Parathyroid adenoma (tissue), 2 donors: ENCODE measurements at regions not wholly inside any gene's neighbourhood (a gene's known extent, or its start where the extent isn't known, plus 50 kb on each side); places are given as distances from the start of the nearest gene placed in this dataset.

ENCODE experiments used
- H2AFZ ChIP-seq: fragments of 300-600 bp; sonication (generic); one replicate; pipeline ENCODE4 v1.7.0; 2017; ENCODE audit warnings: antibody characterized with exemption, mild to moderate bottlenecking
- H3K27ac ChIP-seq: fragments of 300-600 bp; sonication (generic); one replicate; pipeline ENCODE4 v1.7.0; 2017
- H3K27me3 ChIP-seq: fragments of 300-600 bp; sonication (generic); one replicate; pipeline ENCODE4 v1.7.0; 2017; ENCODE audit warnings: low read length; ENCODE audit not compliant: control insufficient read depth, insufficient read depth
- H3K36me3 ChIP-seq: fragments of 300-600 bp; sonication (generic); one replicate; pipeline ENCODE4 v1.7.0; 2017; ENCODE audit warnings: low read length; ENCODE audit not compliant: control insufficient read depth, insufficient read depth
- H3K4me1 ChIP-seq: fragments of 300-600 bp; sonication (generic); one replicate; pipeline ENCODE4 v1.7.0; 2017; ENCODE audit warnings: control low read depth
- H3K4me2 ChIP-seq: fragments of 300-600 bp; sonication (generic); one replicate; pipeline ENCODE4 v1.7.0; 2017; ENCODE audit warnings: low read length
- H3K4me3 ChIP-seq: fragments of 300-600 bp; sonication (generic); one replicate; pipeline ENCODE4 v1.7.0; 2017; ENCODE audit warnings: low read depth, low read length
- H3K79me2 ChIP-seq: fragments of 300-600 bp; sonication (generic); one replicate; pipeline ENCODE4 v1.7.0; 2017; ENCODE audit warnings: control low read depth
- H3K9ac ChIP-seq: fragments of 300-600 bp; sonication (generic); one replicate; pipeline ENCODE4 v1.7.0; 2017; ENCODE audit warnings: mild to moderate bottlenecking
- H3K9me3 ChIP-seq: fragments of 300-600 bp; sonication (generic); one replicate; pipeline ENCODE4 v1.7.0; 2017; ENCODE audit warnings: low read length; ENCODE audit not compliant: control insufficient read depth
- CTCF ChIP-seq: fragments of 300-600 bp; sonication (generic); IDR thresholded peaks from one replicate; pipeline ENCODE4 v1.7.0; 2017; ENCODE audit warnings: antibody characterized with exemption, mild to moderate bottlenecking
- donor health status: primary hyperparathyroidism.

- TF ChIP-seq CTCF, result no peak
- no peaks in the 10 kb centered on the region for H3K79me2 ChIP-seq
Observed at GRCh38 chr2:116747103-116747502, 1067.4 kb upstream of the DDX18 start.

GRCh38 chr2:116749994-116750393 is 1064.5 kb upstream of the DDX18 start:
- no peak overlapping the region for H3K4me3 ChIP-seq
- TF ChIP-seq CTCF, result no peak
- no peak overlapping the region for H3K4me2 ChIP-seq
- H3K4me1 ChIP-seq, result no peaks in the 10 kb centered on the region
- H2AFZ ChIP-seq, result no peak overlapping the region
- H3K79me2 ChIP-seq, result no peaks in the 10 kb centered on the region
- H3K9ac ChIP-seq, result no peak overlapping the region
- H3K36me3 ChIP-seq, result no peaks in the 10 kb centered on the region
- H3K27me3 ChIP-seq, result no peaks in the 10 kb centered on the region
- H3K9me3 ChIP-seq, result no peaks in the 10 kb centered on the region
- H3K27ac ChIP-seq, result no peak overlapping the region

More at GRCh38 chr2:116747103-116747502, 1067.4 kb upstream of the DDX18 start:
- Histone ChIP-seq H3K9ac (no peak overlapping the region), H3K4me2 (no peak overlapping the region), H2AFZ (no peak overlapping the region), H3K4me3 (no peak overlapping the region), H3K27me3 (no peaks in the 10 kb centered on the region), H3K36me3 (no peaks in the 10 kb centered on the region), H3K9me3 (no peaks in the 10 kb centered on the region), H3K4me1 (no peaks in the 10 kb centered on the region), H3K27ac (no peak overlapping the region)

DNA sequence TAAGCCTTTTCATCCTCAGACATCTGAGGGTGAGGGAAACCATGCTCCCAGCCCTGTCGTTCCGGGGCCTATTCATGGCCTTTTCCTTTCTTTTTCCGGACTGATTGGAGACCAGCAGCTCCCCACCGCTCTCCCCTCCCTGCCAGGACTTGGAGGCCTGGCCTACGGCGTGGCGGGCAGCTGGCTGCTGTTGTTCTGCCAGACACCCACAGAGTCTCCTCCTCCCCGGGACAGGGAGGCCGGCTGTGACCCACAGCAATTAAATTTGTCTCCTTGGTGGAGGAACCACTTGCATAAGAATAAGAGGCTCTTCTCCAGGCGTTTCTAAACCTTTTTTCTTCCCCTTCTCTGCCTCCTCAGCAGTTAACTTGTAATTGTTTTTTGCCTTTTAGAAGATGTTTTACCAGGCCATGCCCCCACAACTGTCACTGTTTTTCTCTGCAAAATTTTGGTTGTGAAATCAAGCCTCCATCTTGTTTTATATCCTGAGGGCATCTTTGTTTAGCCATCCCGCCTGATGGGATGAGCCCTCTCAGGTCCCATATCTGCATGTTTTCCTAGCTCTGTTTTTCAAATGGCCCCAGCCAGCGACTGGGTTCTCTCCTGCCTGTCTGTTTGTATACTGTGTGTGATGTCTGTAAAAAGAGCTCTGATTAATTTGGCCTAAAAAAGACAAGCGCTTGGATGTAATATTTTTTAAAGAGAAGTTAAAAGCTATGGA is 1060.0 kb upstream of the DDX18 start:
- Histone ChIP-seq H3K27me3 (no peaks in the 10 kb centered on the region), H3K79me2 (no peaks in the 10 kb centered on the region)

GRCh38 chr2:116761864-116762263 is 1052.6 kb upstream of the DDX18 start:
- H3K4me1 ChIP-seq, result no peaks in the 10 kb centered on the region
- no peak overlapping the region for H3K4me2 ChIP-seq
- no peak overlapping the region for H3K9ac ChIP-seq
- no peaks in the 10 kb centered on the region for H3K9me3 ChIP-seq
- no peak for TF ChIP-seq CTCF
- no peaks in the 10 kb centered on the region for H3K36me3 ChIP-seq
- H2AFZ ChIP-seq, result no peak overlapping the region
- no peaks in the 10 kb centered on the region for H3K79me2 ChIP-seq
- H3K4me3 ChIP-seq, result no peak overlapping the region
- H3K27me3 ChIP-seq, result no peaks in the 10 kb centered on the region
- no peak overlapping the region for H3K27ac ChIP-seq

More for the DNA sequence above, 1060.0 kb upstream of the DDX18 start:
- no peak overlapping the region for H3K4me3 ChIP-seq
- no peak overlapping the region for H3K27ac ChIP-seq
- no peaks in the 10 kb centered on the region for H3K4me1 ChIP-seq
- no peak overlapping the region for H3K4me2 ChIP-seq
- no peak for TF ChIP-seq CTCF
- no peaks in the 10 kb centered on the region for H3K36me3 ChIP-seq
- H2AFZ ChIP-seq, result no peak overlapping the region
- no peak overlapping the region for H3K9ac ChIP-seq
- H3K9me3 ChIP-seq, result no peaks in the 10 kb centered on the region

GRCh38 chr2:116769514-116769913 is 1045.0 kb upstream of the DDX18 start:
- H3K9me3 ChIP-seq, result no peaks in the 10 kb centered on the region
- no peaks in the 10 kb centered on the region for H3K27me3 ChIP-seq
- no peaks in the 10 kb centered on the region for H3K36me3 ChIP-seq
- no peak overlapping the region for H3K9ac ChIP-seq
- H3K27ac ChIP-seq, result no peak overlapping the region
- H3K4me2 ChIP-seq, result no peak overlapping the region
- H3K4me3 ChIP-seq, result no peak overlapping the region
- no peaks in the 10 kb centered on the region for H3K4me1 ChIP-seq
- H3K79me2 ChIP-seq, result no peaks in the 10 kb centered on the region
- H2AFZ ChIP-seq, result no peak overlapping the region
- no peak for TF ChIP-seq CTCF
